Astrocyte (in vitro differentiated cells and primary cell): ENCODE measurements at regions not wholly inside any gene's neighbourhood (a gene's known extent, or its start where the extent isn't known, plus 50 kb on each side); places are given as distances from the start of the nearest gene placed in this dataset.

Experiments
- EZH2 ChIP-seq: IDR thresholded peaks from 2 replicates; pipeline ENCODE4 v1.6.1; 2012; ENCODE audit warnings: mild to moderate bottlenecking, low read length, inconsistent platforms; ENCODE audit not compliant: insufficient read depth
- TF ChIP-seq, protein P1 (sequence below): IDR thresholded peaks from 2 replicates; pipeline ENCODE4 v1.5.1; 2011; ENCODE audit warnings: low read depth, mild to moderate bottlenecking, inconsistent platforms, low read length, moderate library complexity; ENCODE audit not compliant: insufficient read depth

DNA sequence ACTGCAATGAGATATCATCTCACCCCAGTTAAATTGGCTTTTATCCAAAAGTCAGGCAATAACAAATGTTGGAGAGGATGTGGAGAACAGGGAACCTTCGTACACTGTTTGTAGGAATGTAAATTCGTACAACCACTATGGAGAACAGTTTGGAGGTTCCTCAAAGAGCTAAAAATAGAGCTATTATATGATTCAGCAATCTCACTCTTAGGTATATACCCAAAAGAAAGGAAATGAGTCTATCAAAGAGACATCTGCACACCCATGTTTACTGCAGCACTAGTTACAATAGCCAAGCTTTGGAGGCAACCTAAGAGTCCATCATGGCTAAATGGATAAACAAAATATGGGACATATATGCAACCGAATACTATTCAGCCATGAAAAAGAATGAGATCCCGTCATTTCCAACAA is 68.0 kb upstream of the HES1 start:
- TF ChIP-seq EZH2, result no peak
- TF ChIP-seq, protein P1, sequence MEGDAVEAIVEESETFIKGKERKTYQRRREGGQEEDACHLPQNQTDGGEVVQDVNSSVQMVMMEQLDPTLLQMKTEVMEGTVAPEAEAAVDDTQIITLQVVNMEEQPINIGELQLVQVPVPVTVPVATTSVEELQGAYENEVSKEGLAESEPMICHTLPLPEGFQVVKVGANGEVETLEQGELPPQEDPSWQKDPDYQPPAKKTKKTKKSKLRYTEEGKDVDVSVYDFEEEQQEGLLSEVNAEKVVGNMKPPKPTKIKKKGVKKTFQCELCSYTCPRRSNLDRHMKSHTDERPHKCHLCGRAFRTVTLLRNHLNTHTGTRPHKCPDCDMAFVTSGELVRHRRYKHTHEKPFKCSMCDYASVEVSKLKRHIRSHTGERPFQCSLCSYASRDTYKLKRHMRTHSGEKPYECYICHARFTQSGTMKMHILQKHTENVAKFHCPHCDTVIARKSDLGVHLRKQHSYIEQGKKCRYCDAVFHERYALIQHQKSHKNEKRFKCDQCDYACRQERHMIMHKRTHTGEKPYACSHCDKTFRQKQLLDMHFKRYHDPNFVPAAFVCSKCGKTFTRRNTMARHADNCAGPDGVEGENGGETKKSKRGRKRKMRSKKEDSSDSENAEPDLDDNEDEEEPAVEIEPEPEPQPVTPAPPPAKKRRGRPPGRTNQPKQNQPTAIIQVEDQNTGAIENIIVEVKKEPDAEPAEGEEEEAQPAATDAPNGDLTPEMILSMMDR, result no peak
